Smooth muscle cell (in vitro differentiated cells): ENCODE measurements at regions not wholly inside any gene's neighbourhood (a gene's known extent, or its start where the extent isn't known, plus 50 kb on each side); places are given as distances from the start of the nearest gene placed in this dataset.
"Not testable (repeated sequence)": the region's sequence is repeated elsewhere in the genome, so short reads cannot be mapped to it uniquely, and the experiment has no call there.

Source experiments
- DNase-seq: peaks from one replicate; lab custom pipeline; 2025; ENCODE audit not compliant: unreplicated experiment; lab: John Stamatoyannopoulos, UW
- H2AFZ ChIP-seq: fragments of 200-600 bp; sonication (generic); 2 replicates; pipeline ENCODE4 v1.6.0; 2016; ENCODE audit warnings: antibody characterized with exemption, low read depth, mild to moderate bottlenecking
- H3F3A ChIP-seq: fragments of 200-600 bp; sonication (generic); 2 replicates; pipeline ENCODE4 v1.6.0; 2017; ENCODE audit warnings: antibody characterized with exemption, low read depth
- H3K27ac ChIP-seq: fragments of 200-600 bp; sonication (generic); 2 replicates; pipeline ENCODE4 v1.5.1; 2016; ENCODE audit warnings: low read depth, mild to moderate bottlenecking
- H3K27me3 ChIP-seq: fragments of 200-600 bp; sonication (generic); 2 replicates; pipeline ENCODE4 v1.6.1; 2016; ENCODE audit warnings: low read depth, mild to moderate bottlenecking
- H3K36me3 ChIP-seq: fragments of 200-600 bp; sonication (generic); 2 replicates; pipeline ENCODE4 v1.5.1; 2016; ENCODE audit warnings: low read depth
- H3K4me1 ChIP-seq: fragments of 200-600 bp; sonication (generic); 2 replicates; pipeline ENCODE4 v1.5.1; 2016; ENCODE audit warnings: low read depth
- H3K4me2 ChIP-seq: fragments of 200-600 bp; sonication (generic); 2 replicates; pipeline ENCODE4 v1.6.0; 2016; ENCODE audit warnings: mild to moderate bottlenecking
- H3K4me3 ChIP-seq: fragments of 200-600 bp; sonication (generic); 2 replicates; pipeline ENCODE4 v1.5.1; 2016; ENCODE audit warnings: mild to moderate bottlenecking
- H3K79me2 ChIP-seq: fragments of 200-600 bp; sonication (generic); 2 replicates; pipeline ENCODE4 v1.6.0; 2016; ENCODE audit warnings: low read depth, mild to moderate bottlenecking
- H3K9ac ChIP-seq: fragments of 200-600 bp; sonication (generic); 2 replicates; pipeline ENCODE4 v1.6.0; 2016; ENCODE audit warnings: low read depth
- H3K9me3 ChIP-seq: fragments of 200-600 bp; sonication (generic); replicated peaks from 2 replicates; pipeline ENCODE4 v1.5.1; 2016; ENCODE audit warnings: low read depth
- H4K20me1 ChIP-seq: fragments of 200-600 bp; sonication (generic); 2 replicates; pipeline ENCODE4 v1.6.0; 2016; ENCODE audit warnings: low read depth
- CTCF ChIP-seq: fragments of 200-600 bp; sonication (generic); IDR thresholded peaks from 2 replicates; pipeline ENCODE4 v1.5.1; 2017; ENCODE audit warnings: borderline replicate concordance, mild to moderate bottlenecking, antibody characterized with exemption; ENCODE audit not compliant: insufficient read depth, poor library complexity, severe bottlenecking
- whole genome bisulfite sequencing: methylation state at CpG from one replicate; pipeline ENCODE4 v1.1.7; 2016; ENCODE audit warnings: low lambda C conversion rate; 5-methylcytosine and 5-hydroxymethylcytosine counted together

GRCh38 chr1:243957141-243957540 is 93.9 kb upstream of the ZBTB18 start:
- Histone ChIP-seq H3K27ac (no peak overlapping the region), H3K79me2 (no peaks in the 10 kb centered on the region), H3K4me1 (no peaks in the 10 kb centered on the region), H4K20me1 (no peaks in the 10 kb centered on the region), H2AFZ (no peak overlapping the region), H3K36me3 (no peaks in the 10 kb centered on the region), H3K4me3 (no peak overlapping the region), H3F3A (no peaks in the 10 kb centered on the region), H3K27me3 (peaks cover 8% of the 10 kb centered on the region), H3K9me3 (no peaks in the 10 kb centered on the region), H3K4me2 (no peak overlapping the region), H3K9ac (no peak overlapping the region)
- no peak for TF ChIP-seq CTCF
- no peak for DNase-seq

GRCh38 chr1:243956450-243956849 is 94.6 kb upstream of the ZBTB18 start:
- H3K4me3 ChIP-seq: no peak overlapping the region
- H3K36me3 ChIP-seq: no peaks in the 10 kb centered on the region
- no peak overlapping the region for H3K27ac ChIP-seq
- no peaks in the 10 kb centered on the region for H3K9me3 ChIP-seq
- H3K4me2 ChIP-seq: no peak overlapping the region
- H3K9ac ChIP-seq: no peak overlapping the region
- H3K27me3 ChIP-seq: peaks cover 8% of the 10 kb centered on the region
- H3K79me2 ChIP-seq: no peaks in the 10 kb centered on the region
- H3F3A ChIP-seq: no peaks in the 10 kb centered on the region
- no peaks in the 10 kb centered on the region for H3K4me1 ChIP-seq
- WGBS: 60% methylated on average over 3 of the region's 3 CpGs
- H2AFZ ChIP-seq: no peak overlapping the region
- no peak for DNase-seq
- TF ChIP-seq CTCF: no peak
- H4K20me1 ChIP-seq: no peaks in the 10 kb centered on the region

- 86% methylated on average over 11 of the region's 11 CpGs for WGBS
- H3K9ac ChIP-seq: not testable (repeated sequence)
These were observed 99.9 kb upstream of the ZBTB18 start for GRCh38 chr1:243951207-243951606.

GRCh38 chr1:243950166-243950565 is 100.1 kb upstream of the AKT3 start:
- Histone ChIP-seq H3K4me1 (no peaks in the 10 kb centered on the region), H3K36me3 (no peaks in the 10 kb centered on the region), H3K27ac (no peak overlapping the region), H3K4me2 (no peak overlapping the region), H3K4me3 (no peak overlapping the region), H3K79me2 (no peaks in the 10 kb centered on the region), H3F3A (no peaks in the 10 kb centered on the region), H4K20me1 (no peaks in the 10 kb centered on the region), H2AFZ (no peak overlapping the region), H3K27me3 (no peaks in the 10 kb centered on the region), H3K9ac (no peak overlapping the region), H3K9me3 (no peaks in the 10 kb centered on the region)
- no peak for TF ChIP-seq CTCF
- DNase-seq: no peak
- WGBS: 8% methylated on average over 3 of the region's 3 CpGs

More at GRCh38 chr1:243951207-243951606, 99.9 kb upstream of the ZBTB18 start:
- H3K79me2 ChIP-seq, H3K4me1 ChIP-seq, H3K27ac ChIP-seq, H3K27me3 ChIP-seq, H3K4me2 ChIP-seq, H3K36me3 ChIP-seq, H3K4me3 ChIP-seq, H3F3A ChIP-seq, H4K20me1 ChIP-seq, H2AFZ ChIP-seq, H3K9me3 ChIP-seq, DNase-seq: not testable (repeated sequence)
